ENCODE measurements at regions not wholly inside any gene's neighbourhood (a gene's known extent, or its start where the extent isn't known, plus 50 kb on each side); places are given as distances from the start of the nearest gene placed in this dataset.

DNA sequence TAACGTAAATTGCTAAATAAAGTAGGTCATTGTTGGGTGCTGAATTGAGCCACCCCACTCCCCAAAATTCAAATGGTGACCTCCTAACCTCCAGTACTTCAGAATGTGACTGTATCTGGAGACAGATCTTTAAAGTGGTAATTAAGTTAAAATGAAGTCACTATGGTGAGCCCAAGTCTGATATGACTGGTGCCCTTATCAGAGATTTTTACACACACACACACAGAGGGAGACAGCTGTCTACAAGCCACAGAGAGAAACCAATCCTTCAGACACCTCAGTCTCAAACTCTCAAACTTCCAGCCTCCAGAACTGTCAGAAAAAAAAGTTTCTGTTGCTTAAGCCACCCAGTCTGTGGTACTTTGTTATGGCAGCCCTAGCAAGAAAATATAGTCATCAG lies 879.2 kb upstream of the INTU start (continued):
- TF ChIP-seq, protein P1, sequence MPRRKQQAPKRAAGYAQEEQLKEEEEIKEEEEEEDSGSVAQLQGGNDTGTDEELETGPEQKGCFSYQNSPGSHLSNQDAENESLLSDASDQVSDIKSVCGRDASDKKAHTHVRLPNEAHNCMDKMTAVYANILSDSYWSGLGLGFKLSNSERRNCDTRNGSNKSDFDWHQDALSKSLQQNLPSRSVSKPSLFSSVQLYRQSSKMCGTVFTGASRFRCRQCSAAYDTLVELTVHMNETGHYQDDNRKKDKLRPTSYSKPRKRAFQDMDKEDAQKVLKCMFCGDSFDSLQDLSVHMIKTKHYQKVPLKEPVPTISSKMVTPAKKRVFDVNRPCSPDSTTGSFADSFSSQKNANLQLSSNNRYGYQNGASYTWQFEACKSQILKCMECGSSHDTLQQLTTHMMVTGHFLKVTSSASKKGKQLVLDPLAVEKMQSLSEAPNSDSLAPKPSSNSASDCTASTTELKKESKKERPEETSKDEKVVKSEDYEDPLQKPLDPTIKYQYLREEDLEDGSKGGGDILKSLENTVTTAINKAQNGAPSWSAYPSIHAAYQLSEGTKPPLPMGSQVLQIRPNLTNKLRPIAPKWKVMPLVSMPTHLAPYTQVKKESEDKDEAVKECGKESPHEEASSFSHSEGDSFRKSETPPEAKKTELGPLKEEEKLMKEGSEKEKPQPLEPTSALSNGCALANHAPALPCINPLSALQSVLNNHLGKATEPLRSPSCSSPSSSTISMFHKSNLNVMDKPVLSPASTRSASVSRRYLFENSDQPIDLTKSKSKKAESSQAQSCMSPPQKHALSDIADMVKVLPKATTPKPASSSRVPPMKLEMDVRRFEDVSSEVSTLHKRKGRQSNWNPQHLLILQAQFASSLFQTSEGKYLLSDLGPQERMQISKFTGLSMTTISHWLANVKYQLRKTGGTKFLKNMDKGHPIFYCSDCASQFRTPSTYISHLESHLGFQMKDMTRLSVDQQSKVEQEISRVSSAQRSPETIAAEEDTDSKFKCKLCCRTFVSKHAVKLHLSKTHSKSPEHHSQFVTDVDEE (CRISPR knock-in tag; IDR thresholded peaks at IDR 0.05), result no peak

DNA sequence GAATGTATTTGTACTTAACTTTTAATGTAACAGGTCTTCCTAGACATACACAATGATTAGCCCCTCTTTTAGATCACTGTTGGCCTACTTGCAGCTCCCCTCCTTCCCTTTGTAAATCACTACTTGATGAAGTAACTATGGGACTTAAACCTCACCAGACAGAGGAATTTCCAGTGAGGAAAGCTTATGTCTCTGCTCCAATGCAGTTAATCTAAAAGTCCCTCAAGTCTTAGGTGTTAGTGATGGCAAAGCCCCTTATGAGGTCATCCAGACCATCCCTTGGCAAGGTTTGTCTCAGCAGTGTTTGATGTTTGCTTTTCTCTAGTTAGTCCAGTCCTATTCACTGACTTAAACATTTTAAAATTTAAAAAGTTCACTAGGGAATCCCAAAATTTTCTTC lies 877.3 kb upstream of the INTU start:
- ATAC-seq, result no peak
- TF ChIP-seq, protein P1 (CRISPR knock-in tag; IDR thresholded peaks at IDR 0.05), result no peak
- no peak for TF ChIP-seq ARNTL (CRISPR knock-in tag; IDR thresholded peaks at IDR 0.05; ENCODE audit: borderline replicate concordance, low read depth)
- no peak for TF ChIP-seq ESRRG (CRISPR knock-in tag; IDR thresholded peaks at IDR 0.05)
- TF ChIP-seq ZFP3 (CRISPR knock-in tag; IDR thresholded peaks at IDR 0.05), result no peak
- no peak for TF ChIP-seq PPARA (CRISPR knock-in tag; IDR thresholded peaks at IDR 0.05; ENCODE audit: borderline replicate concordance)
- no peak for TF ChIP-seq TCF4 (CRISPR knock-in tag; IDR thresholded peaks at IDR 0.05; ENCODE audit: borderline replicate concordance)
- no peak for TF ChIP-seq ISL1 (CRISPR knock-in tag; IDR thresholded peaks at IDR 0.05)
- TF ChIP-seq, protein P2, sequence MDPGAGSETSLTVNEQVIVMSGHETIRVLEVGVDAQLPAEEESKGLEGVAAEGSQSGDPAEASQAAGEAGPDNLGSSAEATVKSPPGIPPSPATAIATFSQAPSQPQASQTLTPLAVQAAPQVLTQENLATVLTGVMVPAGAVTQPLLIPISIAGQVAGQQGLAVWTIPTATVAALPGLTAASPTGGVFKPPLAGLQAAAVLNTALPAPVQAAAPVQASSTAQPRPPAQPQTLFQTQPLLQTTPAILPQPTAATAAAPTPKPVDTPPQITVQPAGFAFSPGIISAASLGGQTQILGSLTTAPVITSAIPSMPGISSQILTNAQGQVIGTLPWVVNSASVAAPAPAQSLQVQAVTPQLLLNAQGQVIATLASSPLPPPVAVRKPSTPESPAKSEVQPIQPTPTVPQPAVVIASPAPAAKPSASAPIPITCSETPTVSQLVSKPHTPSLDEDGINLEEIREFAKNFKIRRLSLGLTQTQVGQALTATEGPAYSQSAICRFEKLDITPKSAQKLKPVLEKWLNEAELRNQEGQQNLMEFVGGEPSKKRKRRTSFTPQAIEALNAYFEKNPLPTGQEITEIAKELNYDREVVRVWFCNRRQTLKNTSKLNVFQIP (CRISPR knock-in tag; IDR thresholded peaks at IDR 0.05; ENCODE audit: borderline replicate concordance, low read depth), result no peak
- no peak for TF ChIP-seq SNAI2 (CRISPR knock-in tag; IDR thresholded peaks at IDR 0.05)
- no peak for TF ChIP-seq ZNF8 (CRISPR knock-in tag; IDR thresholded peaks at IDR 0.05)
- no peak for TF ChIP-seq ZNF565 (CRISPR knock-in tag; conservative IDR thresholded peaks at IDR 0.05; ENCODE audit: low read depth)
- TF ChIP-seq GLIS3 (CRISPR knock-in tag; IDR thresholded peaks at IDR 0.05), result no peak

DNA sequence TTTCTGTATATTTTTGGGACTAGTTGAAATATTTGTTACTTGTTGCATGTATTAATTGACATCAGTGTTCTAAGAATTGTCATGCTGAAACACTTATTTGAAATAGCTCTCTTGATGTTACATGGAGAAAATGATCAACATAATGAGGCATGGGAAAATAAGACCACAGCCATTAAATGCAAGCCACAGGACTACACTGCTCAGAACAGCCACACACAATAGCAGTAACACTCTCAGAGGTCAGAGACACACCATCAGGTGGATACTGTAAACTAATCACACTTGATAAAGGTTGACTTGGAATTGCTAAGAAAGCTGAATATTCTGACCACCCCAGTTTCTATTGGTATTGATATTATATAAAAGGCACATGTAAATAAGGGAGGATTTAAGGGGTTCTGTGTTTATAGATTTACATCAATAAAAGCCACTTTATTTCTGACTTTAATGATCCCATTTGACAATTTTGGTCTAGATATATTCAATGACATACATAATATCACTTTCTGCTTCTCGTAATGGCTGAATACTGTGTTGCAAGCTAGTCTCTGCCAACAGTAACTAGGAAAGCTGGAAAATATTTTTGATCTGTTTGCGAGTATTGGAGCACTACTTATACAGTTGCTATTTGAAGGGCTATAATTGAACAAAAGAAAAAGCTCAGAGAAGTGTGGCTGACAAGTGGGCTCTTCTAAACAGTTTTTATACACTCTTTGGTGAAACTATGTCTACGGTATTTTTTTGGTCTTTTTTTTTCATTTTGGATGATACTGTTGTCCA lies 876.5 kb upstream of the INTU start:
- TF ChIP-seq ESRRG (CRISPR knock-in tag; IDR thresholded peaks at IDR 0.05) (no peak), ZC3H10 (CRISPR knock-in tag; IDR thresholded peaks at IDR 0.05) (no peak), TOX (CRISPR knock-in tag; IDR thresholded peaks at IDR 0.05; ENCODE audit: borderline replicate concordance) (no peak), ZNF8 (CRISPR knock-in tag; IDR thresholded peaks at IDR 0.05) (no peak), RARB (CRISPR knock-in tag; IDR thresholded peaks at IDR 0.05) (no peak), ZNF565 (CRISPR knock-in tag; conservative IDR thresholded peaks at IDR 0.05; ENCODE audit: low read depth) (no peak), SNAI2 (CRISPR knock-in tag; IDR thresholded peaks at IDR 0.05) (no peak)
- no peak for ATAC-seq

DNA sequence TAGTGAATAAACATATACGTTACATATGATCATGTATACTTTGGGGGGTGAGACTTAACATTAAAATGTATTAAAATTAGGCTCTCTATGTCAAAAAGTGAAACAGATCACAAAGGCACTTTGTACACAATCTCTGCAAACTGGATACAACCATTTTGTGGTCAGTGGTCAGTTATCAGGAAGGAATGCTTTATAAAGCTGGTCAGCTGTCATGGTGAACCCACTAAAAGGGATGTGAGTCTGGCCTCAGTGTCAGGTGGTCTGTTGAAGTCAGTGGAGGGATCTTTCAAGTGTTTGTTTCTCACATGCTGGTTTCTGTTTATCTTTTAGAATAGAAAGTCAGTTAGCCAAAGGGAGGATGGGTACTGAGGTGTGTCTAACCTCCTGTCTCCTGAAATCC lies 875.5 kb upstream of the INTU start:
- no peak for ATAC-seq
- TF ChIP-seq ZNF565 (CRISPR knock-in tag; conservative IDR thresholded peaks at IDR 0.05; ENCODE audit: low read depth), result no peak
- TF ChIP-seq, protein P3, sequence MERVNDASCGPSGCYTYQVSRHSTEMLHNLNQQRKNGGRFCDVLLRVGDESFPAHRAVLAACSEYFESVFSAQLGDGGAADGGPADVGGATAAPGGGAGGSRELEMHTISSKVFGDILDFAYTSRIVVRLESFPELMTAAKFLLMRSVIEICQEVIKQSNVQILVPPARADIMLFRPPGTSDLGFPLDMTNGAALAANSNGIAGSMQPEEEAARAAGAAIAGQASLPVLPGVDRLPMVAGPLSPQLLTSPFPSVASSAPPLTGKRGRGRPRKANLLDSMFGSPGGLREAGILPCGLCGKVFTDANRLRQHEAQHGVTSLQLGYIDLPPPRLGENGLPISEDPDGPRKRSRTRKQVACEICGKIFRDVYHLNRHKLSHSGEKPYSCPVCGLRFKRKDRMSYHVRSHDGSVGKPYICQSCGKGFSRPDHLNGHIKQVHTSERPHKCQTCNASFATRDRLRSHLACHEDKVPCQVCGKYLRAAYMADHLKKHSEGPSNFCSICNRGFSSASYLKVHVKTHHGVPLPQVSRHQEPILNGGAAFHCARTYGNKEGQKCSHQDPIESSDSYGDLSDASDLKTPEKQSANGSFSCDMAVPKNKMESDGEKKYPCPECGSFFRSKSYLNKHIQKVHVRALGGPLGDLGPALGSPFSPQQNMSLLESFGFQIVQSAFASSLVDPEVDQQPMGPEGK (CRISPR knock-in tag; IDR thresholded peaks at IDR 0.05; ENCODE audit: borderline replicate concordance), result no peak
- TF ChIP-seq, protein P1 (CRISPR knock-in tag; IDR thresholded peaks at IDR 0.05), result no peak
- no peak for TF ChIP-seq ZFP3 (CRISPR knock-in tag; IDR thresholded peaks at IDR 0.05)
- TF ChIP-seq ARNTL (CRISPR knock-in tag; IDR thresholded peaks at IDR 0.05; ENCODE audit: borderline replicate concordance, low read depth), result no peak
- no peak for TF ChIP-seq ZNF70 (CRISPR knock-in tag; IDR thresholded peaks at IDR 0.05)
- no peak for TF ChIP-seq ESRRG (CRISPR knock-in tag; IDR thresholded peaks at IDR 0.05)
- TF ChIP-seq OSR1 (CRISPR knock-in tag; IDR thresholded peaks at IDR 0.05), result no peak
- TF ChIP-seq TCF4 (CRISPR knock-in tag; IDR thresholded peaks at IDR 0.05; ENCODE audit: borderline replicate concordance), result no peak
- no peak for TF ChIP-seq RARB (CRISPR knock-in tag; IDR thresholded peaks at IDR 0.05)
- no peak for TF ChIP-seq BACH2 (CRISPR knock-in tag; IDR thresholded peaks at IDR 0.05; ENCODE audit: borderline replicate concordance)
- TF ChIP-seq, protein P2 (CRISPR knock-in tag; IDR thresholded peaks at IDR 0.05; ENCODE audit: borderline replicate concordance, low read depth), result no peak
- TF ChIP-seq SNAI2 (CRISPR knock-in tag; IDR thresholded peaks at IDR 0.05), result no peak
